ENCODE measurements at regions not wholly inside any gene's neighbourhood (a gene's known extent, or its start where the extent isn't known, plus 50 kb on each side); places are given as distances from the start of the nearest gene placed in this dataset.

DNA sequence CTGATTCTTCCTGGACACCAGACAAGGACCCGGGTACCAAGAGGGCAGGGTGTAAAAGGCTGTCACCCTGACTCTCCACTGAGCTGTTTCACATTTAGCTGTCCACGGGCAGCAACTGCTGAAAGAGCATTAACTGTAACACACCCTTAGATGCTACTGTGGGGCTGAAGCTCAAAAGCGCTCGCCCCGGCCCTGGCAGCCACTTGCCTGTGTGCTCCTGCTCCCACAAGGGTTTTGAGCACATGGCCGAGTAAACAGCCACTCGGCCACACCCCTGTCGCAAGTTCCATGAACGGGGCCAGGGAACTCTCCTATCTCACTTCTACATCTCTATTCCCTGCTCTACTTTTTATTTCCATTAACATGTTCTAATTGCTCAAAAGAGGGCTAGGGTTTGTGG, 421.7 kb downstream of the TUSC7 start:
- no peak for DNase-seq
- intact Hi-C loops (cut with DNase I), result no loop called here

DNA sequence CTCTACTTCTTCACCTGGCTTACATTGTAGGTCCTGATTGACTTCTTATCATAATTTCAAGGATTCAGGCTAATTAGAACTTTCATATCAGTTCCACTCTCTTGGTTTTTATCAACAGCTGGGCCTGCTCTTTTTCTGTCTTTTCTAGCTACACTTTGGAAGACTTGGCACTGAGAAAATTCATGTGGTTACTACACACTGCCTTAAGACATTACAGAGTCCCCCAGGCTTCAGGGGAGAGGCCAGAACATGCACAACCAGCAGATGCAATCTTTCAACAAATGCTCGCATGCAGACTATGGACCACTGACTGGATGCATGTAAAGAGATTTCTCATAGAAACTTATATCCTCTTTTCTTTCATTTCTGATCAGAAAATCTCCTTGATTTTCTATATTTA, 423.5 kb downstream of the TUSC7 start:
- Histone ChIP-seq H3K4me3 (no peak overlapping the region), H3K9me3 (replicated peaks in 1 of 3) (no peaks in the 10 kb centered on the region), H3K27me3 (no peaks in the 10 kb centered on the region), H3K4me1 (replicated peaks in 1 of 2) (peaks cover 0 to 18% of the 10 kb centered on the region in 2 donors), H3K27ac (no peak overlapping the region), H3K36me3 (replicated peaks in 1 of 2) (no peaks in the 10 kb centered on the region)
- TF ChIP-seq, protein P1, sequence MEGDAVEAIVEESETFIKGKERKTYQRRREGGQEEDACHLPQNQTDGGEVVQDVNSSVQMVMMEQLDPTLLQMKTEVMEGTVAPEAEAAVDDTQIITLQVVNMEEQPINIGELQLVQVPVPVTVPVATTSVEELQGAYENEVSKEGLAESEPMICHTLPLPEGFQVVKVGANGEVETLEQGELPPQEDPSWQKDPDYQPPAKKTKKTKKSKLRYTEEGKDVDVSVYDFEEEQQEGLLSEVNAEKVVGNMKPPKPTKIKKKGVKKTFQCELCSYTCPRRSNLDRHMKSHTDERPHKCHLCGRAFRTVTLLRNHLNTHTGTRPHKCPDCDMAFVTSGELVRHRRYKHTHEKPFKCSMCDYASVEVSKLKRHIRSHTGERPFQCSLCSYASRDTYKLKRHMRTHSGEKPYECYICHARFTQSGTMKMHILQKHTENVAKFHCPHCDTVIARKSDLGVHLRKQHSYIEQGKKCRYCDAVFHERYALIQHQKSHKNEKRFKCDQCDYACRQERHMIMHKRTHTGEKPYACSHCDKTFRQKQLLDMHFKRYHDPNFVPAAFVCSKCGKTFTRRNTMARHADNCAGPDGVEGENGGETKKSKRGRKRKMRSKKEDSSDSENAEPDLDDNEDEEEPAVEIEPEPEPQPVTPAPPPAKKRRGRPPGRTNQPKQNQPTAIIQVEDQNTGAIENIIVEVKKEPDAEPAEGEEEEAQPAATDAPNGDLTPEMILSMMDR (IDR thresholded peaks at IDR 0.05), result no peak
- TF ChIP-seq POLR2A (IDR thresholded peaks at IDR 0.05), result no peak
- intact Hi-C loops (cut with DNase I), result no loop called here
- DNase-seq, result no peak
- 78 to 93% (median 81%) methylated on average over 1 of the region's 1 CpG for WGBS, 4 donors

More for the DNA sequence above, 421.7 kb downstream of the TUSC7 start:
- Histone ChIP-seq H3K36me3 (replicated peaks in 1 of 2) (no peaks in the 10 kb centered on the region), H3K9me3 (replicated peaks in 1 of 3) (no peaks in the 10 kb centered on the region), H3K4me3 (no peak overlapping the region), H3K27me3 (no peaks in the 10 kb centered on the region), H3K27ac (no peak overlapping the region), H3K4me1 (replicated peaks in 1 of 2) (peaks cover 0 to 18% of the 10 kb centered on the region in 2 donors)
- WGBS, 4 donors, result 74 to 92% (median 85%) methylated on average over 9 of the region's 9 CpGs
- TF ChIP-seq POLR2A (IDR thresholded peaks at IDR 0.05), result no peak
- TF ChIP-seq, protein P1 (IDR thresholded peaks at IDR 0.05), result no peak

DNA sequence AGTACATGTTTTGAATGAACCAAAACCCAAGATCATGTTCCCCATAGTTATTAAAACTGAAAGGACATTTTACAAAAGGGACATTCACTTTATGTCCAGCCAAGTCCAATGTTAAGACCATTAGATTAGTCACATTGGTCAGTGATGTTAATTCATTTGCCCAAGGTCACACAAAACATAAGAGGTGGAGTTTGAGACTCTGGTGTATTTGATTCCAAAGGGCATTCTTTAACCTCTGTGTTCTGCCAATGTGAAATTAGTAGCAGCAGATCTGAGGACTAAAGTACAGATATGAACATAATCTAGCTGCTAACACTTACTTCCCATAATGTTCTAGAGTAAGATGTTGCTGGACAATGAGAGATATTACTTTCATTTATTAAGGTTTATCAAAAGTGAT, 425.6 kb downstream of the TUSC7 start:
- no peaks in the 10 kb centered on the region for H3K36me3 ChIP-seq (replicated peaks in 1 of 2)

DNA sequence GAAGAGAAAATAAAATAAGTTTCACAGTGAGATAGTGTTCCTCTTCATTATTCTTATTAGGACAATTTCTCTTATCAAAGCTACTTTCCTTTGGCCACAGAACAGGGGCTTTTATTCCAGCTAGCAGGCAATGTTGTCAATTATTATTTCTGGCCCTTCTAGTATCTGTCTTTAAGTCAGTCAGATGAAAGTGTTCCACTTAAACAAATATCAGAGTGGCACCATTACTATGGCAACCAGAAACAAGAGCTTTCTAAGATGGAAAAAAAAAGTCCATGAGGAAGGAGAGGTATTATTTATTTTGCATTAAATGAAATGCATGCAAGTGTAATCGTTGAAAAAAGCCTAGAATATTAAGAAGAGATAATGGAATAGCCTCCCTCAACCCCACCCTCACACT, 426.4 kb downstream of the TUSC7 start:
- DNase-seq, result no peak
- H3K36me3 ChIP-seq (replicated peaks in 1 of 2), result no peaks in the 10 kb centered on the region
- intact Hi-C loops (cut with DNase I), result no loop called here
- H3K9me3 ChIP-seq (replicated peaks in 1 of 3), result no peaks in the 10 kb centered on the region
- TF ChIP-seq, protein P1 (IDR thresholded peaks at IDR 0.05), result no peak
- H3K4me1 ChIP-seq (replicated peaks in 1 of 2), result peaks cover 0 to 18% of the 10 kb centered on the region in 2 donors
- no peaks in the 10 kb centered on the region for H3K27me3 ChIP-seq
- 76 to 90% (median 83%) methylated on average over 1 of the region's 1 CpG for WGBS, 4 donors
- H3K4me3 ChIP-seq, result no peak overlapping the region
- H3K27ac ChIP-seq, result no peak overlapping the region

More for the DNA sequence above, 425.6 kb downstream of the TUSC7 start:
- Histone ChIP-seq H3K27ac (no peak overlapping the region), H3K9me3 (replicated peaks in 1 of 3) (no peaks in the 10 kb centered on the region), H3K4me1 (replicated peaks in 1 of 2) (peaks cover 0 to 18% of the 10 kb centered on the region in 2 donors), H3K4me3 (no peak overlapping the region), H3K27me3 (no peaks in the 10 kb centered on the region)
- no peak for DNase-seq
- TF ChIP-seq, protein P1 (IDR thresholded peaks at IDR 0.05), result no peak
- no peak for TF ChIP-seq POLR2A (IDR thresholded peaks at IDR 0.05)
- intact Hi-C loops (cut with DNase I), result no loop called here

All from adrenal gland (tissue), 9 donors.